A549 (cell line): ENCODE measurements at regions not wholly inside any gene's neighbourhood (a gene's known extent, or its start where the extent isn't known, plus 50 kb on each side); places are given as distances from the start of the nearest gene placed in this dataset.

Source experiments
- CBX2 ChIP-seq: fragments of 200-600 bp; sonication (generic); IDR thresholded peaks from 2 replicates; pipeline ENCODE4 v1.6.1; 2016; ENCODE audit warnings: low read depth, mild to moderate bottlenecking, borderline replicate concordance
- CEBPB ChIP-seq, 2 experiments: fragments of >200 bp in 1 of 2; sonication (Bioruptor Twin) in 1 of 2; formaldehyde crosslinking in 1 of 2; IDR thresholded peaks; 2 replicates each; pipeline ENCODE4 v1.6.1; 2012 to 2016
- CTCF ChIP-seq: fragments of >200 bp; sonication (Bioruptor Twin); formaldehyde crosslinking; IDR thresholded peaks from 3 replicates; pipeline ENCODE4 v1.5.1; 2016
- EP300 ChIP-seq, 2 experiments: fragments of >200 bp; sonication (Bioruptor Twin); formaldehyde crosslinking; IDR thresholded peaks; 2 replicates in 1 of 2; 3 replicates in 1 of 2; pipeline ENCODE4 v1.6.1; 2016 to 2017
- KDM5A ChIP-seq: fragments of 200-600 bp; sonication (generic); IDR thresholded peaks from 2 replicates; pipeline ENCODE4 v1.6.1; 2016; ENCODE audit warnings: antibody characterized with exemption, mild to moderate bottlenecking
- MAFK ChIP-seq: fragments of 450-650 bp; IDR thresholded peaks from 2 replicates; pipeline ENCODE4 v1.6.1; 2014; ENCODE audit not compliant: partially characterized antibody
- MAX ChIP-seq: IDR thresholded peaks from 2 replicates; pipeline ENCODE4 v1.6.1; 2012
- NPAS2 ChIP-seq: fragments of 250-450 bp; sonication (Bioruptor Pico); IDR thresholded peaks from 2 replicates; pipeline ENCODE4 v1.8.0; 2022; ENCODE audit warnings: mild to moderate bottlenecking, moderate library complexity, borderline replicate concordance
- REST ChIP-seq: fragments of 200-600 bp; sonication (generic); IDR thresholded peaks from 2 replicates; pipeline ENCODE4 v1.6.1; 2016; ENCODE audit warnings: antibody characterized with exemption, mild to moderate bottlenecking, moderate library complexity
- SMC3 ChIP-seq: fragments of >200 bp; sonication (Bioruptor Twin); formaldehyde crosslinking; IDR thresholded peaks from 3 replicates; pipeline ENCODE4 v1.6.1; 2018; ENCODE audit warnings: inconsistent platforms
- SREBF2 ChIP-seq: fragments of 450-650 bp; IDR thresholded peaks from 2 replicates; pipeline ENCODE4 v1.6.1; 2014; ENCODE audit warnings: mild to moderate bottlenecking, moderate library complexity
- TP53 ChIP-seq: fragments of 250-450 bp; sonication (Bioruptor Pico); IDR thresholded peaks from 2 replicates; pipeline ENCODE4 v1.5.0; 2021; ENCODE audit warnings: mild to moderate bottlenecking, moderate library complexity

- TF ChIP-seq NPAS2 (CRISPR knock-in tag) (no peak), CTCF (peak; percentile 85), MAX (0 out of 2 replicates have a peak, but pooled peaks have one; percentile 35), SMC3 (peak; percentile 97), CEBPB (IDR thresholded peaks at IDR 0.05) (no peak), EP300 (IDR thresholded peaks at IDR 0.05) (no peak), SREBF2 (no peak), MAFK (no peak), REST (no peak), TP53 (CRISPR knock-in tag) (no peak), CBX2 (no peak), KDM5A (no peak)
Measured at GRCh38 chr5:159444441-159445082, 114.3 kb upstream of the IL12B start.
